GM12872 (cell line): ENCODE measurements at regions not wholly inside any gene's neighbourhood (a gene's known extent, or its start where the extent isn't known, plus 50 kb on each side); places are given as distances from the start of the nearest gene placed in this dataset.

Source experiments
- CTCF ChIP-seq: IDR thresholded peaks from 3 replicates; pipeline ENCODE4 v1.5.1; 2011; ENCODE audit warnings: low read depth, mild to moderate bottlenecking, low read length, moderate library complexity; ENCODE audit not compliant: insufficient read depth

GRCh38 chr5:162668926-162669325 lies 601.4 kb downstream of the GABRG2 start:
- TF ChIP-seq CTCF = no peak

- TF ChIP-seq CTCF = no peak
These were observed 604.5 kb downstream of the GABRG2 start for GRCh38 chr5:162672061-162672460.

- TF ChIP-seq CTCF = no peak
These were observed 615.7 kb downstream of the GABRG2 start for GRCh38 chr5:162683284-162683683.

- no peak for TF ChIP-seq CTCF
These were observed 616.6 kb downstream of the GABRG2 start for GRCh38 chr5:162684145-162684544.

GRCh38 chr5:162685302-162685701 lies 617.7 kb downstream of the GABRG2 start:
- TF ChIP-seq CTCF = no peak

- no peak for TF ChIP-seq CTCF
These were observed 631.8 kb downstream of the GABRG2 start for GRCh38 chr5:162699361-162699760.

- TF ChIP-seq CTCF = no peak
These were observed 636.3 kb downstream of the GABRG2 start for GRCh38 chr5:162703914-162704313.

- TF ChIP-seq CTCF = no peak
These were observed 643.7 kb downstream of the GABRG2 start for GRCh38 chr5:162711244-162711643.
